GM12878 (cell line): ENCODE measurements at regions not wholly inside any gene's neighbourhood (a gene's known extent, or its start where the extent isn't known, plus 50 kb on each side); places are given as distances from the start of the nearest gene placed in this dataset.

ENCODE experiments used
- ATAC-seq: fragments of 200-7000 bp; cut with Tn5 transposase; 3 replicates; pipeline ENCODE4 v1.9.1; 2020; ENCODE audit warnings: mild to moderate bottlenecking, moderate library complexity
- BruUV-seq: library from RNA; stranded (reverse); fragments of 400-500 nt; replicated peaks from 2 replicates; lab custom pipeline; 2021; lab: Mats Ljungman, UMichigan
- CTCF ChIA-PET: fragments of 300-600 bp; sonication (Branson Sonifier 250); formaldehyde crosslinking; extraction: SDS; loops from one replicate; lab custom pipeline; 2021; ENCODE audit warnings: inconsistent platforms; lab: Yijun Ruan, JAX
- POLR2A ChIA-PET: fragments of 350-600 bp; formaldehyde crosslinking; extraction: SDS; loops from one replicate; lab custom pipeline; 2021; ENCODE audit warnings: inconsistent platforms; lab: Charles Lee
- RAD21 ChIA-PET: fragments of 300-600 bp; sonication (Branson Sonifier 250); formaldehyde crosslinking; loops from one replicate; lab custom pipeline; 2023; ENCODE audit warnings: antibody characterized with exemption; ENCODE audit not compliant: unreplicated experiment; lab: Charles Lee
- SMC1A ChIA-PET: fragments of 300-600 bp; sonication (Branson Sonifier 250); formaldehyde crosslinking; loops from one replicate; lab custom pipeline; 2023; ENCODE audit not compliant: unreplicated experiment, uncharacterized antibody; lab: Charles Lee
- DNase-seq: peaks from one replicate; pipeline ENCODE4 v3.0.0-alpha.2; 2011; ENCODE audit warnings: low read depth, low spot score
- FAIRE-seq: peaks from 3 replicates; lab custom pipeline; 2011; peaks lifted over from hg19 to GRCh38; lab: Jason Lieb, UNC
- H2AFZ ChIP-seq: 2 replicates; pipeline ENCODE4 v1.6.0; 2011; ENCODE audit warnings: low read depth, low read length, control low read depth; ENCODE audit not compliant: control insufficient read depth
- H3K27ac ChIP-seq: 2 replicates; pipeline ENCODE4 v1.5.1; 2011; ENCODE audit warnings: control low read depth; ENCODE audit not compliant: control insufficient read depth, insufficient read depth
- H3K27me3 ChIP-seq, 2 experiments: replicated peaks in 1 of 2; 2 replicates each; pipeline versions ENCODE4 v1.6.0 to v1.6.1; 2011; ENCODE audit warnings: low read length in 1 of 2; ENCODE audit not compliant: control insufficient read depth in 2 of 2, insufficient read depth in 2 of 2
- H3K36me3 ChIP-seq, 2 experiments: 2 replicates each; pipeline ENCODE4 v1.5.1; 2011; ENCODE audit warnings: low read length in 1 of 2; ENCODE audit not compliant: control insufficient read depth in 2 of 2, insufficient read depth in 2 of 2
- H3K4me1 ChIP-seq: 2 replicates; pipeline ENCODE4 v1.6.1; 2011; ENCODE audit warnings: mild to moderate bottlenecking, low read length, moderate library complexity, mixed read lengths; ENCODE audit not compliant: control insufficient read depth, insufficient read depth
- H3K4me2 ChIP-seq: 2 replicates; pipeline ENCODE4 v1.6.0; 2011; ENCODE audit warnings: control low read depth; ENCODE audit not compliant: control insufficient read depth, insufficient read depth
- H3K4me3 ChIP-seq: fragments of 200-600 bp; sonication (generic); 2 replicates; pipeline ENCODE4 v1.5.1; 2016
- H3K79me2 ChIP-seq: 2 replicates; pipeline ENCODE4 v1.6.0; 2011; ENCODE audit warnings: low read length; ENCODE audit not compliant: control insufficient read depth, insufficient read depth
- H3K9ac ChIP-seq: 2 replicates; pipeline ENCODE4 v1.8.0; 2011; ENCODE audit warnings: low read length, control low read depth, mixed read lengths; ENCODE audit not compliant: control insufficient read depth, insufficient read depth
- H3K9me3 ChIP-seq: replicated peaks from 3 replicates; pipeline ENCODE4 v1.5.1; 2011; ENCODE audit warnings: mild to moderate bottlenecking, low read length; ENCODE audit not compliant: control insufficient read depth, insufficient read depth
- H4K20me1 ChIP-seq: 2 replicates; pipeline ENCODE4 v1.6.0; 2011; ENCODE audit not compliant: control insufficient read depth, insufficient read depth
- CEBPB ChIP-seq, 2 experiments: fragments of 150-350 bp in 1 of 2; IDR thresholded peaks; 2 replicates each; pipeline ENCODE4 v1.6.1; 2012 to 2014; ENCODE audit warnings: low read depth in 2 of 2, low read length in 2 of 2, borderline replicate concordance in 1 of 2, inconsistent platforms in 1 of 2
- CHD1 ChIP-seq: IDR thresholded peaks from 2 replicates; pipeline ENCODE4 v1.6.1; 2012; ENCODE audit warnings: low read depth, low read length, improper control_type of control experiment
- IRF4 ChIP-seq: IDR thresholded peaks from 2 replicates; pipeline ENCODE4 v1.6.1; 2011; ENCODE audit warnings: low read depth, low read length
- MTA2 ChIP-seq: fragments of 450-650 bp; IDR thresholded peaks from 2 replicates; pipeline ENCODE4 v1.6.1; 2016; ENCODE audit warnings: low read depth, mild to moderate bottlenecking, moderate library complexity
- NFIC ChIP-seq: IDR thresholded peaks from 2 replicates; pipeline ENCODE4 v1.6.1; 2012; ENCODE audit warnings: low read depth, mild to moderate bottlenecking, inconsistent platforms, low read length, moderate library complexity
- RCOR1 ChIP-seq: conservative IDR thresholded peaks from 2 replicates; pipeline ENCODE4 v1.6.1; 2012; ENCODE audit warnings: low read depth, low read length, improper control_type of control experiment
- WGBS: methylation state at CpG from one replicate; pipeline ENCODE4 v1.1.6; 2016; ENCODE audit warnings: low lambda C conversion rate; ENCODE audit not compliant: insufficient replicate concordance, insufficient coverage; ENCODE audit errors: missing lambda C conversion rate; 5-methylcytosine and 5-hydroxymethylcytosine counted together
- in situ Hi-C: fragments of 300-500 bp; cut with MboI; formaldehyde crosslinking; loops from 9 replicates; pipeline ENCODE4 v1.14.3; 2018; ENCODE audit warnings: mixed read lengths
- intact Hi-C: fragments of 100-400 bp; cut with micrococcal nuclease; formaldehyde crosslinking; loops from one replicate; pipeline ENCODE4 v1.14.2; 2022; ENCODE audit not compliant: unreplicated experiment

GRCh38 chr5:56587381-56588130 lies 227.8 kb upstream of the MAP3K1 start:
- H3K9ac ChIP-seq, result no peak overlapping the region
- ChIA-PET SMC1A (interaction anchor here (1.9 kb wide), 1 partner anchor 251 kb away, joined by 7 read pairs; no protein-coding TSS in a partner anchor), POLR2A (no interaction called here), RAD21 (no interaction called here), CTCF (no interaction called here)
- no peak overlapping the region for H3K27ac ChIP-seq
- no peaks in the 10 kb centered on the region for H3K79me2 ChIP-seq
- WGBS, result 73% methylated on average over 5 of the region's 5 CpGs
- no peaks in the 10 kb centered on the region for H3K27me3 ChIP-seq
- ATAC-seq (no peak), DNase-seq (no peak), FAIRE-seq (no peak)
- no peaks in the 10 kb centered on the region for H4K20me1 ChIP-seq
- in situ Hi-C loops (no loop called here), intact Hi-C loops (loop anchor here (5.0 kb wide), 3 partner anchors 85 to 230 kb away; partner anchors contain the start of gene MAP3K1)
- H3K4me3 ChIP-seq, result no peak overlapping the region
- H2AFZ ChIP-seq, result no peak overlapping the region
- BruUV-seq, result no TSS peak
- TF ChIP-seq IRF4 (no peak), RCOR1 (no peak), MTA2 (no peak), CHD1 (no peak)
- H3K4me2 ChIP-seq, result no peak overlapping the region
- no peaks in the 10 kb centered on the region; the same call in 2 of the 3 replicates for H3K9me3 ChIP-seq
- no peaks in the 10 kb centered on the region for H3K36me3 ChIP-seq
- H3K4me1 ChIP-seq, result peaks cover 22% of the 10 kb centered on the region

- no TSS peak for BruUV-seq
- H3K4me1 ChIP-seq, result peaks cover 22% of the 10 kb centered on the region
- H3K9ac ChIP-seq, result no peak overlapping the region
- no peak for TF ChIP-seq NFIC
- no peak for TF ChIP-seq CEBPB (IDR thresholded peaks at IDR 0.05; ENCODE audit: borderline replicate concordance in 1 of 2, low read depth in 2 of 2, low read length in 2 of 2)
- in situ Hi-C loops, result no loop called here
- H2AFZ ChIP-seq, result no peak overlapping the region
- no peaks in the 10 kb centered on the region for H3K36me3 ChIP-seq
- no peak overlapping the region for H3K27ac ChIP-seq
- FAIRE-seq (no peak), DNase-seq (no peak), ATAC-seq (no peak)
- ChIA-PET CTCF (no interaction called here), RAD21 (no interaction called here), SMC1A (interaction anchor here (1.0 to 1.5 kb wide), 2 partner anchors 11 to 20 kb away, joined by 3 to 5 read pairs; no protein-coding TSS in a partner anchor), POLR2A (no interaction called here)
- 80% methylated on average over 14 of the region's 14 CpGs for WGBS
- H4K20me1 ChIP-seq, result no peaks in the 10 kb centered on the region
- intact Hi-C loops, result loop anchor here (5.0 kb wide), 3 partner anchors 86 to 231 kb away; partner anchors contain the start of gene MAP3K1
- H3K9me3 ChIP-seq, result no peaks in the 10 kb centered on the region; the same call in 2 of the 3 replicates
- no peaks in the 10 kb centered on the region for H3K27me3 ChIP-seq
- H3K79me2 ChIP-seq, result no peaks in the 10 kb centered on the region
- H3K4me3 ChIP-seq, result no peak overlapping the region
- H3K4me2 ChIP-seq, result no peak overlapping the region
Observed at GRCh38 chr5:56585999-56586691, 229.2 kb upstream of the MAP3K1 start.
